ENCODE measurements at regions not wholly inside any gene's neighbourhood (a gene's known extent, or its start where the extent isn't known, plus 50 kb on each side); places are given as distances from the start of the nearest gene placed in this dataset.

DNA sequence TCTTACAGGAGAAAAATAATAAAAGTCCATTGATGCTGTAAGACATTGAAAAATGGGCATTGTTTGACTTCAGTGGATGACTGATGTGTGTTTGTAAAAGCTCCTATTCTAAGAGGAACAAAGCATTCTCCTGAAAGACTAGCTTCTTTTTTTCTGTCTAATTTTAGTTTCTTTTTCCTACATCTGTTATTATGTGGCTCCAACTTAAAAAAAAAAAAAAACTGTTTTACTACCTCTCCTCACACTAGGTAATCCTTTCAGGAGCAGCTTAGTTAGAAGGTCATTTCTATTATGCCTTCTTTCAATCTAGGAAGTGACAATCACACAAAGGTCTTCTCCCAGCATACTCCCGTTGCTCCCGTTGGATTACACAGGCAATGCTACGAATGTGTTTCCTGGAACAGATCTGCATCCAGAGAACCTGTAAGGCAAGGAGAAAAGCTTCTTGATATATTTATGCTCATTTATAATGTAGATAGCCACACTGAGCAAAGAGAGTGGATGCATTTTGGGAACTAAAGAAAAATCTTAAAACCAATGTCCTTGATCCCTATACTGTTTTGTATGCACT is 595.1 kb upstream of the CCDC179 start:
- H2AFZ ChIP-seq (ENCODE audit: low read length) = no peak overlapping the region
- no peak overlapping the region for H3K4me2 ChIP-seq (ENCODE audit: insufficient read depth, low read length, poor library complexity, severe bottlenecking)
- no peaks in the 10 kb centered on the region for H3K36me3 ChIP-seq (replicated peaks in 1 of 2; ENCODE audit: control insufficient read depth in 2 of 2, insufficient read depth in 2 of 2, low read length in 2 of 2)
- H3K9ac ChIP-seq (ENCODE audit: low read depth, low read length, poor library complexity) = no peak overlapping the region
- no peak overlapping the region for H4K91ac ChIP-seq (ENCODE audit: low read depth, low read length, poor library complexity)
- no peak for DNase-seq (ENCODE audit: low spot score)
- H3K4me1 ChIP-seq (ENCODE audit: control insufficient read depth in 2 of 2, insufficient read depth in 1 of 2, low read depth in 1 of 2, low read length in 2 of 2) = no peaks in the 10 kb centered on the region
- H3K4ac ChIP-seq (ENCODE audit: low read length) = no peak overlapping the region
- H3K27ac ChIP-seq (replicated peaks; ENCODE audit: low read length) = no peak overlapping the region
- H2BK15ac ChIP-seq (ENCODE audit: low read length) = no peak overlapping the region
- H3K9me3 ChIP-seq (replicated peaks in 1 of 2; ENCODE audit: control insufficient read depth in 2 of 2, insufficient read depth in 1 of 2, low read depth in 1 of 2, low read length in 2 of 2) = no peaks in the 10 kb centered on the region
- H3K18ac ChIP-seq (ENCODE audit: low read length) = no peak overlapping the region
- no peaks in the 10 kb centered on the region for H3K79me1 ChIP-seq (ENCODE audit: low read depth, low read length)
- no peak overlapping the region for H2BK12ac ChIP-seq (ENCODE audit: low read length)
- no peak overlapping the region for H3K4me3 ChIP-seq (ENCODE audit: low read length in 2 of 2)
- H2AK5ac ChIP-seq (ENCODE audit: low read depth, low read length) = no peak overlapping the region
- no peak overlapping the region for H2BK5ac ChIP-seq (ENCODE audit: low read length)
- WGBS, 2 donors (ENCODE audit: extremely low coverage in 2 of 2, insufficient read length in 2 of 2, insufficient replicate concordance in 1 of 2) = no CpG with 5 or more reads among the region's 3 CpGs
- H3K14ac ChIP-seq (ENCODE audit: low read length) = no peak overlapping the region
- H2BK120ac ChIP-seq (ENCODE audit: low read depth, low read length) = no peak overlapping the region
- H3K27me3 ChIP-seq (ENCODE audit: control insufficient read depth in 3 of 3, insufficient read depth in 3 of 3, low read depth in 1 of 3, low read length in 3 of 3) = no peaks in the 10 kb centered on the region
- no peak overlapping the region for H4K8ac ChIP-seq (ENCODE audit: low read depth, low read length)
- no peak overlapping the region for H3K23ac ChIP-seq (ENCODE audit: low read depth, low read length, poor library complexity)

- no peak overlapping the region for H2AK5ac ChIP-seq (ENCODE audit: low read depth, low read length)
- no peak overlapping the region for H4K91ac ChIP-seq (ENCODE audit: low read depth, low read length, poor library complexity)
- H3K4me3 ChIP-seq (ENCODE audit: low read length in 2 of 2) = no peak overlapping the region
- no peak overlapping the region for H4K8ac ChIP-seq (ENCODE audit: low read depth, low read length)
- no peak overlapping the region for H3K18ac ChIP-seq (ENCODE audit: low read length)
- no peak overlapping the region for H3K14ac ChIP-seq (ENCODE audit: low read length)
- DNase-seq (ENCODE audit: low spot score) = no peak
- no peak overlapping the region for H2BK5ac ChIP-seq (ENCODE audit: low read length)
- no peak overlapping the region for H3K23ac ChIP-seq (ENCODE audit: low read depth, low read length, poor library complexity)
- no peaks in the 10 kb centered on the region for H3K9me3 ChIP-seq (replicated peaks in 1 of 2; ENCODE audit: control insufficient read depth in 2 of 2, insufficient read depth in 1 of 2, low read depth in 1 of 2, low read length in 2 of 2)
- no peak overlapping the region for H3K27ac ChIP-seq (replicated peaks; ENCODE audit: low read length)
- H3K4me2 ChIP-seq (ENCODE audit: insufficient read depth, low read length, poor library complexity, severe bottlenecking) = no peak overlapping the region
- no peak overlapping the region for H3K4ac ChIP-seq (ENCODE audit: low read length)
- H2BK120ac ChIP-seq (ENCODE audit: low read depth, low read length) = no peak overlapping the region
- no peaks in the 10 kb centered on the region for H3K27me3 ChIP-seq (ENCODE audit: control insufficient read depth in 3 of 3, insufficient read depth in 3 of 3, low read depth in 1 of 3, low read length in 3 of 3)
- H3K9ac ChIP-seq (ENCODE audit: low read depth, low read length, poor library complexity) = no peak overlapping the region
- no peak overlapping the region for H2AFZ ChIP-seq (ENCODE audit: low read length)
- WGBS, 2 donors (ENCODE audit: extremely low coverage in 2 of 2, insufficient read length in 2 of 2, insufficient replicate concordance in 1 of 2) = no CpG with 5 or more reads among the region's 2 CpGs
- H2BK12ac ChIP-seq (ENCODE audit: low read length) = no peak overlapping the region
- no peaks in the 10 kb centered on the region for H3K4me1 ChIP-seq (ENCODE audit: control insufficient read depth in 2 of 2, insufficient read depth in 1 of 2, low read depth in 1 of 2, low read length in 2 of 2)
- H3K79me1 ChIP-seq (ENCODE audit: low read depth, low read length) = no peaks in the 10 kb centered on the region
- no peaks in the 10 kb centered on the region for H3K36me3 ChIP-seq (replicated peaks in 1 of 2; ENCODE audit: control insufficient read depth in 2 of 2, insufficient read depth in 2 of 2, low read length in 2 of 2)
- no peak overlapping the region for H2BK15ac ChIP-seq (ENCODE audit: low read length)
Measured at GRCh38 chr11:23457641-23458040, 597.4 kb upstream of the CCDC179 start.

GRCh38 chr11:23471878-23472277 is 611.6 kb upstream of the CCDC179 start:
- no CpG with 5 or more reads among the region's 2 CpGs for WGBS, 2 donors (ENCODE audit: extremely low coverage in 2 of 2, insufficient read length in 2 of 2, insufficient replicate concordance in 1 of 2)
- H4K8ac ChIP-seq (ENCODE audit: low read depth, low read length) = no peak overlapping the region
- DNase-seq (ENCODE audit: low spot score) = no peak

GRCh38 chr11:23473782-23474181 is 613.5 kb upstream of the CCDC179 start:
- Histone ChIP-seq H2BK5ac (ENCODE audit: low read length) (no peak overlapping the region), H3K36me3 (replicated peaks in 1 of 2; ENCODE audit: control insufficient read depth in 2 of 2, insufficient read depth in 2 of 2, low read length in 2 of 2) (no peaks in the 10 kb centered on the region), H3K9ac (ENCODE audit: low read depth, low read length, poor library complexity) (no peak overlapping the region), H2AK5ac (ENCODE audit: low read depth, low read length) (no peak overlapping the region), H3K14ac (ENCODE audit: low read length) (no peak overlapping the region), H3K79me1 (ENCODE audit: low read depth, low read length) (no peaks in the 10 kb centered on the region), H2BK15ac (ENCODE audit: low read length) (no peak overlapping the region), H3K4me2 (ENCODE audit: insufficient read depth, low read length, poor library complexity, severe bottlenecking) (no peak overlapping the region), H3K18ac (ENCODE audit: low read length) (no peak overlapping the region), H4K91ac (ENCODE audit: low read depth, low read length, poor library complexity) (no peak overlapping the region), H4K8ac (ENCODE audit: low read depth, low read length) (no peak overlapping the region), H3K9me3 (replicated peaks in 1 of 2; ENCODE audit: control insufficient read depth in 2 of 2, insufficient read depth in 1 of 2, low read depth in 1 of 2, low read length in 2 of 2) (no peaks in the 10 kb centered on the region), H3K4me3 (ENCODE audit: low read length in 2 of 2) (no peak overlapping the region), H2BK12ac (ENCODE audit: low read length) (no peak overlapping the region), H3K4me1 (ENCODE audit: control insufficient read depth in 2 of 2, insufficient read depth in 1 of 2, low read depth in 1 of 2, low read length in 2 of 2) (no peaks in the 10 kb centered on the region), H3K4ac (ENCODE audit: low read length) (no peak overlapping the region), H2AFZ (ENCODE audit: low read length) (no peak overlapping the region), H3K27me3 (ENCODE audit: control insufficient read depth in 3 of 3, insufficient read depth in 3 of 3, low read depth in 1 of 3, low read length in 3 of 3) (no peaks in the 10 kb centered on the region), H3K23ac (ENCODE audit: low read depth, low read length, poor library complexity) (no peak overlapping the region), H2BK120ac (ENCODE audit: low read depth, low read length) (no peak overlapping the region), H3K27ac (replicated peaks; ENCODE audit: low read length) (no peak overlapping the region)
- no peak for DNase-seq (ENCODE audit: low spot score)

More at GRCh38 chr11:23471878-23472277, 611.6 kb upstream of the CCDC179 start:
- H2BK15ac ChIP-seq (ENCODE audit: low read length) = no peak overlapping the region
- H3K27me3 ChIP-seq (ENCODE audit: control insufficient read depth in 3 of 3, insufficient read depth in 3 of 3, low read depth in 1 of 3, low read length in 3 of 3) = no peaks in the 10 kb centered on the region
- H3K9ac ChIP-seq (ENCODE audit: low read depth, low read length, poor library complexity) = no peak overlapping the region
- no peak overlapping the region for H3K18ac ChIP-seq (ENCODE audit: low read length)
- no peak overlapping the region for H2BK12ac ChIP-seq (ENCODE audit: low read length)
- H3K36me3 ChIP-seq (replicated peaks in 1 of 2; ENCODE audit: control insufficient read depth in 2 of 2, insufficient read depth in 2 of 2, low read length in 2 of 2) = no peaks in the 10 kb centered on the region
- H3K4me1 ChIP-seq (ENCODE audit: control insufficient read depth in 2 of 2, insufficient read depth in 1 of 2, low read depth in 1 of 2, low read length in 2 of 2) = no peaks in the 10 kb centered on the region
- H3K27ac ChIP-seq (replicated peaks; ENCODE audit: low read length) = no peak overlapping the region
- no peak overlapping the region for H4K91ac ChIP-seq (ENCODE audit: low read depth, low read length, poor library complexity)
- no peak overlapping the region for H3K14ac ChIP-seq (ENCODE audit: low read length)
- H3K4ac ChIP-seq (ENCODE audit: low read length) = no peak overlapping the region
- H2AK5ac ChIP-seq (ENCODE audit: low read depth, low read length) = no peak overlapping the region
- H3K9me3 ChIP-seq (replicated peaks in 1 of 2; ENCODE audit: control insufficient read depth in 2 of 2, insufficient read depth in 1 of 2, low read depth in 1 of 2, low read length in 2 of 2) = no peaks in the 10 kb centered on the region
- H2BK120ac ChIP-seq (ENCODE audit: low read depth, low read length) = no peak overlapping the region
- H3K4me3 ChIP-seq (ENCODE audit: low read length in 2 of 2) = no peak overlapping the region
- H2AFZ ChIP-seq (ENCODE audit: low read length) = no peak overlapping the region
- H3K4me2 ChIP-seq (ENCODE audit: insufficient read depth, low read length, poor library complexity, severe bottlenecking) = no peak overlapping the region
- H2BK5ac ChIP-seq (ENCODE audit: low read length) = no peak overlapping the region
- H3K23ac ChIP-seq (ENCODE audit: low read depth, low read length, poor library complexity) = no peak overlapping the region
- H3K79me1 ChIP-seq (ENCODE audit: low read depth, low read length) = no peaks in the 10 kb centered on the region
